GM23338 (cell line): ENCODE measurements at regions not wholly inside any gene's neighbourhood (a gene's known extent, or its start where the extent isn't known, plus 50 kb on each side); places are given as distances from the start of the nearest gene placed in this dataset.

Experiments
- ATAC-seq: fragments of 200-7000 bp; cut with Tn5 transposase; 3 replicates; pipeline ENCODE4 v1.9.1; 2020
- DNase-seq: peaks from one replicate; pipeline ENCODE4 v3.0.0-alpha.2; 2015; ENCODE audit warnings: low spot score
- H2AFZ ChIP-seq: fragments of 200-600 bp; sonication (generic); 2 replicates; pipeline ENCODE4 v1.8.0; 2016; ENCODE audit warnings: antibody characterized with exemption, mild to moderate bottlenecking, moderate library complexity
- H3F3A ChIP-seq: fragments of 200-600 bp; sonication (generic); replicated peaks from 2 replicates; pipeline ENCODE4 v1.8.0; 2017; ENCODE audit warnings: antibody characterized with exemption, mixed run types, low read depth
- H3K27ac ChIP-seq: fragments of 200-600 bp; sonication (generic); 2 replicates; pipeline ENCODE4 v1.6.1; 2016; ENCODE audit warnings: low read depth
- H3K27me3 ChIP-seq: fragments of 200-600 bp; sonication (generic); 2 replicates; pipeline ENCODE4 v1.8.0; 2016; ENCODE audit warnings: mild to moderate bottlenecking, mixed run types, moderate library complexity; ENCODE audit not compliant: insufficient read depth
- H3K36me3 ChIP-seq: fragments of 200-600 bp; sonication (generic); 2 replicates; pipeline ENCODE4 v1.8.0; 2016; ENCODE audit warnings: mild to moderate bottlenecking; ENCODE audit not compliant: insufficient read depth
- H3K4me1 ChIP-seq: fragments of 200-600 bp; sonication (generic); 2 replicates; pipeline ENCODE4 v1.8.0; 2016; ENCODE audit warnings: mild to moderate bottlenecking, moderate library complexity; ENCODE audit not compliant: insufficient read depth
- H3K4me2 ChIP-seq: fragments of 200-600 bp; sonication (generic); 2 replicates; pipeline ENCODE4 v1.7.1; 2017; ENCODE audit warnings: mixed run types
- H3K4me3 ChIP-seq: fragments of 200-600 bp; sonication (generic); 2 replicates; pipeline ENCODE4 v1.6.1; 2016; ENCODE audit warnings: mixed run types
- H3K79me2 ChIP-seq: fragments of 200-600 bp; sonication (generic); replicated peaks from 2 replicates; pipeline ENCODE4 v1.8.0; 2017; ENCODE audit warnings: mild to moderate bottlenecking; ENCODE audit not compliant: insufficient read depth
- H3K9me2 ChIP-seq: fragments of 200-600 bp; sonication (generic); 2 replicates; pipeline ENCODE4 v1.8.0; 2017; ENCODE audit not compliant: insufficient read depth
- H4K20me1 ChIP-seq: fragments of 200-600 bp; sonication (generic); replicated peaks from 2 replicates; pipeline ENCODE4 v1.8.0; 2017; ENCODE audit warnings: mild to moderate bottlenecking; ENCODE audit not compliant: insufficient read depth
- H3K27ac Mint-ChIP-seq: 2 replicates; pipeline ENCODE4 v1.8.0; 2020; ENCODE audit warnings: inconsistent platforms, mild to moderate bottlenecking, moderate library complexity, mixed read lengths
- H3K27me3 Mint-ChIP-seq: 3 replicates; pipeline ENCODE4 v1.8.0; 2022; ENCODE audit warnings: low read depth, mild to moderate bottlenecking, moderate library complexity, mixed read lengths, inconsistent platforms; ENCODE audit not compliant: insufficient read depth, poor library complexity
- H3K36me3 Mint-ChIP-seq: 3 replicates; pipeline ENCODE4 v1.8.0; 2021; ENCODE audit warnings: low read depth, mild to moderate bottlenecking, inconsistent platforms, moderate library complexity, mixed read lengths
- H3K4me1 Mint-ChIP-seq: 3 replicates; pipeline ENCODE4 v1.8.0; 2020; ENCODE audit warnings: mild to moderate bottlenecking, inconsistent platforms, mixed read lengths
- H3K4me3 Mint-ChIP-seq: 3 replicates; pipeline ENCODE4 v1.8.0; 2021; ENCODE audit warnings: moderate library complexity, mild to moderate bottlenecking, inconsistent platforms, mixed read lengths
- H3K9me3 Mint-ChIP-seq: 3 replicates; pipeline ENCODE4 v1.8.0; 2020; ENCODE audit warnings: moderate library complexity, mild to moderate bottlenecking, inconsistent platforms, mixed read lengths
- CREB1 ChIP-seq: fragments of 250-450 bp; sonication (Bioruptor Pico); IDR thresholded peaks from 2 replicates; pipeline ENCODE4 v1.5.0; 2020; ENCODE audit warnings: low read depth, mild to moderate bottlenecking, moderate library complexity
- EZH2 ChIP-seq: fragments of 200-600 bp; sonication (generic); IDR thresholded peaks from one replicate; pipeline ENCODE4 v1.8.0; 2017; ENCODE audit warnings: antibody characterized with exemption, mild to moderate bottlenecking, low read depth; ENCODE audit not compliant: unreplicated experiment
- EZH2phosphoT487 ChIP-seq: fragments of 200-600 bp; sonication (generic); IDR thresholded peaks from one replicate; pipeline ENCODE4 v1.8.1; 2018; ENCODE audit warnings: antibody characterized with exemption; ENCODE audit not compliant: unreplicated experiment
- JUNB ChIP-seq: IDR thresholded peaks from one replicate; pipeline ENCODE4 v1.6.1; 2016; ENCODE audit warnings: antibody characterized with exemption; ENCODE audit not compliant: unreplicated experiment
- NANOG ChIP-seq: IDR thresholded peaks from 2 replicates; pipeline ENCODE4 v1.6.1; 2016; ENCODE audit warnings: antibody characterized with exemption, borderline replicate concordance
- POLR2AphosphoS5 ChIP-seq: IDR thresholded peaks from 2 replicates; pipeline ENCODE4 v1.6.1; 2016; ENCODE audit warnings: antibody characterized with exemption, low read depth
- STAT1 ChIP-seq: IDR thresholded peaks from one replicate; pipeline ENCODE4 v1.6.1; 2016; ENCODE audit warnings: antibody characterized with exemption; ENCODE audit not compliant: unreplicated experiment
- ZNF114 ChIP-seq: fragments of 250-450 bp; sonication (Bioruptor Pico); IDR thresholded peaks from 2 replicates; pipeline ENCODE4 v1.5.0; 2020; ENCODE audit warnings: mild to moderate bottlenecking, moderate library complexity
- ZNF331 ChIP-seq: fragments of 250-450 bp; sonication (Bioruptor Pico); IDR thresholded peaks from 2 replicates; pipeline ENCODE4 v1.5.0; 2020; ENCODE audit warnings: low read depth, mild to moderate bottlenecking, moderate library complexity
- TF ChIP-seq, protein P1 (sequence below): fragments of 250-450 bp; sonication (Bioruptor Pico); IDR thresholded peaks from 2 replicates; pipeline ENCODE4 v1.5.0; 2020; ENCODE audit warnings: mild to moderate bottlenecking, moderate library complexity
- TF ChIP-seq, protein P2 (sequence below): IDR thresholded peaks from 2 replicates; pipeline ENCODE4 v1.6.1; 2016; ENCODE audit warnings: antibody characterized with exemption
- TF ChIP-seq, protein P3 (sequence below), 2 experiments: fragments of 200-600 bp in 1 of 2; sonication (generic) in 1 of 2; conservative IDR thresholded peaks; 2 replicates each; pipeline versions ENCODE4 v1.5.1 to v1.6.1; 2016 to 2017; ENCODE audit warnings: antibody characterized with exemption in 2 of 2, low read depth in 2 of 2, mild to moderate bottlenecking in 2 of 2, moderate library complexity in 1 of 2
- TF ChIP-seq, protein P4 (sequence below): IDR thresholded peaks from one replicate; pipeline ENCODE4 v1.6.1; 2018; ENCODE audit warnings: antibody characterized with exemption; ENCODE audit not compliant: unreplicated experiment

DNA sequence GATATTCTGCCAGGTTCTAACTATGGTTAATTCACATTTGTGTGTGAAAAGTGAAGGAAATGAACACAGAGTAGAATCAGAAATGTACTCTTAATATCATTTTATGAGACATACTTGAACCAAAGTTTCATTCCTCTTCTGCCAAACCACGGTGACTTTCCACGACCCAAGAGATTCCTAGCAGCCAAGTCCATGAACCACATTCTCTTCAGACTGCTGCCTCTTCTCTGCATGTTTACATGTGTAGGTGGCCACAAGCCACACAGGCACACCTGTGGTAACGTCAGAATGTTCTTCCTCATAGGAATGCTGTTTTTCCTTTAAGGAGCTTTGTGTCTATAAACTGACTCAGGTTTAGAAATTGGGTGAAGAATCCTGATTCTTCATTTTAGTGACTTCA lies 1411.2 kb downstream of the RAPGEF2 start:
- Mint-ChIP-seq H3K9me3 (peaks cover 4% of the 10 kb centered on the region; the same call in 1 of the 3 replicates), H3K27ac (no peak overlapping the region), H3K4me1 (no peaks in the 10 kb centered on the region)

More for the DNA sequence above, 1411.2 kb downstream of the RAPGEF2 start:
- Histone ChIP-seq H3K27ac (no peak overlapping the region), H3K27me3 (no peaks in the 10 kb centered on the region), H3K9me2 (no peaks in the 10 kb centered on the region), H3K4me2 (no peak overlapping the region), H3K36me3 (no peaks in the 10 kb centered on the region), H4K20me1 (no peaks in the 10 kb centered on the region), H2AFZ (no peak overlapping the region), H3K79me2 (no peaks in the 10 kb centered on the region), H3K4me3 (no peak overlapping the region), H3F3A (no peaks in the 10 kb centered on the region), H3K4me1 (no peaks in the 10 kb centered on the region)
- no peak for TF ChIP-seq ZNF331 (CRISPR knock-in tag)
- TF ChIP-seq NANOG: no peak
- TF ChIP-seq POLR2AphosphoS5: no peak
- TF ChIP-seq, protein P1, sequence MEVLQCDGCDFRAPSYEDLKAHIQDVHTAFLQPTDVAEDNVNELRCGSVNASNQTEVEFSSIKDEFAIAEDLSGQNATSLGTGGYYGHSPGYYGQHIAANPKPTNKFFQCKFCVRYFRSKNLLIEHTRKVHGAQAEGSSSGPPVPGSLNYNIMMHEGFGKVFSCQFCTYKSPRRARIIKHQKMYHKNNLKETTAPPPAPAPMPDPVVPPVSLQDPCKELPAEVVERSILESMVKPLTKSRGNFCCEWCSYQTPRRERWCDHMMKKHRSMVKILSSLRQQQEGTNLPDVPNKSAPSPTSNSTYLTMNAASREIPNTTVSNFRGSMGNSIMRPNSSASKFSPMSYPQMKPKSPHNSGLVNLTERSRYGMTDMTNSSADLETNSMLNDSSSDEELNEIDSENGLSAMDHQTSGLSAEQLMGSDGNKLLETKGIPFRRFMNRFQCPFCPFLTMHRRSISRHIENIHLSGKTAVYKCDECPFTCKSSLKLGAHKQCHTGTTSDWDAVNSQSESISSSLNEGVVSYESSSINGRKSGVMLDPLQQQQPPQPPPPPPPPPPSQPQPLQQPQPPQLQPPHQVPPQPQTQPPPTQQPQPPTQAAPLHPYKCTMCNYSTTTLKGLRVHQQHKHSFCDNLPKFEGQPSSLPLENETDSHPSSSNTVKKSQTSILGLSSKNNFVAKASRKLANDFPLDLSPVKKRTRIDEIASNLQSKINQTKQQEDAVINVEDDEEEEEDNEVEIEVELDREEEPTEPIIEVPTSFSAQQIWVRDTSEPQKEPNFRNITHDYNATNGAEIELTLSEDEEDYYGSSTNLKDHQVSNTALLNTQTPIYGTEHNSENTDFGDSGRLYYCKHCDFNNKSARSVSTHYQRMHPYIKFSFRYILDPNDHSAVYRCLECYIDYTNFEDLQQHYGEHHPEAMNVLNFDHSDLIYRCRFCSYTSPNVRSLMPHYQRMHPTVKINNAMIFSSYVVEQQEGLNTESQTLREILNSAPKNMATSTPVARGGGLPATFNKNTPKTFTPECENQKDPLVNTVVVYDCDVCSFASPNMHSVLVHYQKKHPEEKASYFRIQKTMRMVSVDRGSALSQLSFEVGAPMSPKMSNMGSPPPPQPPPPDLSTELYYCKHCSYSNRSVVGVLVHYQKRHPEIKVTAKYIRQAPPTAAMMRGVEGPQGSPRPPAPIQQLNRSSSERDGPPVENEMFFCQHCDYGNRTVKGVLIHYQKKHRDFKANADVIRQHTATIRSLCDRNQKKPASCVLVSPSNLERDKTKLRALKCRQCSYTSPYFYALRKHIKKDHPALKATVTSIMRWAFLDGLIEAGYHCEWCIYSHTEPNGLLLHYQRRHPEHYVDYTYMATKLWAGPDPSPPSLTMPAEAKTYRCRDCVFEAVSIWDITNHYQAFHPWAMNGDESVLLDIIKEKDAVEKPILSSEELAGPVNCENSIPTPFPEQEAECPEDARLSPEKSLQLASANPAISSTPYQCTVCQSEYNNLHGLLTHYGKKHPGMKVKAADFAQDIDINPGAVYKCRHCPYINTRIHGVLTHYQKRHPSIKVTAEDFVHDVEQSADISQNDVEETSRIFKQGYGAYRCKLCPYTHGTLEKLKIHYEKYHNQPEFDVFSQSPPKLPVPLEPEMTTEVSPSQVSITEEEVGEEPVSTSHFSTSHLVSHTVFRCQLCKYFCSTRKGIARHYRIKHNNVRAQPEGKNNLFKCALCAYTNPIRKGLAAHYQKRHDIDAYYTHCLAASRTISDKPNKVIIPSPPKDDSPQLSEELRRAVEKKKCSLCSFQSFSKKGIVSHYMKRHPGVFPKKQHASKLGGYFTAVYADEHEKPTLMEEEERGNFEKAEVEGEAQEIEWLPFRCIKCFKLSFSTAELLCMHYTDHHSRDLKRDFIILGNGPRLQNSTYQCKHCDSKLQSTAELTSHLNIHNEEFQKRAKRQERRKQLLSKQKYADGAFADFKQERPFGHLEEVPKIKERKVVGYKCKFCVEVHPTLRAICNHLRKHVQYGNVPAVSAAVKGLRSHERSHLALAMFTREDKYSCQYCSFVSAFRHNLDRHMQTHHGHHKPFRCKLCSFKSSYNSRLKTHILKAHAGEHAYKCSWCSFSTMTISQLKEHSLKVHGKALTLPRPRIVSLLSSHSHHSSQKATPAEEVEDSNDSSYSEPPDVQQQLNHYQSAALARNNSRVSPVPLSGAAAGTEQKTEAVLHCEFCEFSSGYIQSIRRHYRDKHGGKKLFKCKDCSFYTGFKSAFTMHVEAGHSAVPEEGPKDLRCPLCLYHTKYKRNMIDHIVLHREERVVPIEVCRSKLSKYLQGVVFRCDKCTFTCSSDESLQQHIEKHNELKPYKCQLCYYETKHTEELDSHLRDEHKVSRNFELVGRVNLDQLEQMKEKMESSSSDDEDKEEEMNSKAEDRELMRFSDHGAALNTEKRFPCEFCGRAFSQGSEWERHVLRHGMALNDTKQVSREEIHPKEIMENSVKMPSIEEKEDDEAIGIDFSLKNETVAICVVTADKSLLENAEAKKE: no peak
- TF ChIP-seq ZNF114 (CRISPR knock-in tag): no peak
- TF ChIP-seq EZH2: no peak
- no peak for TF ChIP-seq JUNB
- no peak for TF ChIP-seq STAT1
- TF ChIP-seq, protein P2, sequence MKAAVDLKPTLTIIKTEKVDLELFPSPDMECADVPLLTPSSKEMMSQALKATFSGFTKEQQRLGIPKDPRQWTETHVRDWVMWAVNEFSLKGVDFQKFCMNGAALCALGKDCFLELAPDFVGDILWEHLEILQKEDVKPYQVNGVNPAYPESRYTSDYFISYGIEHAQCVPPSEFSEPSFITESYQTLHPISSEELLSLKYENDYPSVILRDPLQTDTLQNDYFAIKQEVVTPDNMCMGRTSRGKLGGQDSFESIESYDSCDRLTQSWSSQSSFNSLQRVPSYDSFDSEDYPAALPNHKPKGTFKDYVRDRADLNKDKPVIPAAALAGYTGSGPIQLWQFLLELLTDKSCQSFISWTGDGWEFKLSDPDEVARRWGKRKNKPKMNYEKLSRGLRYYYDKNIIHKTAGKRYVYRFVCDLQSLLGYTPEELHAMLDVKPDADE: no peak
- no peak for TF ChIP-seq CREB1 (CRISPR knock-in tag)
- TF ChIP-seq EZH2phosphoT487: no peak
- TF ChIP-seq, protein P3, sequence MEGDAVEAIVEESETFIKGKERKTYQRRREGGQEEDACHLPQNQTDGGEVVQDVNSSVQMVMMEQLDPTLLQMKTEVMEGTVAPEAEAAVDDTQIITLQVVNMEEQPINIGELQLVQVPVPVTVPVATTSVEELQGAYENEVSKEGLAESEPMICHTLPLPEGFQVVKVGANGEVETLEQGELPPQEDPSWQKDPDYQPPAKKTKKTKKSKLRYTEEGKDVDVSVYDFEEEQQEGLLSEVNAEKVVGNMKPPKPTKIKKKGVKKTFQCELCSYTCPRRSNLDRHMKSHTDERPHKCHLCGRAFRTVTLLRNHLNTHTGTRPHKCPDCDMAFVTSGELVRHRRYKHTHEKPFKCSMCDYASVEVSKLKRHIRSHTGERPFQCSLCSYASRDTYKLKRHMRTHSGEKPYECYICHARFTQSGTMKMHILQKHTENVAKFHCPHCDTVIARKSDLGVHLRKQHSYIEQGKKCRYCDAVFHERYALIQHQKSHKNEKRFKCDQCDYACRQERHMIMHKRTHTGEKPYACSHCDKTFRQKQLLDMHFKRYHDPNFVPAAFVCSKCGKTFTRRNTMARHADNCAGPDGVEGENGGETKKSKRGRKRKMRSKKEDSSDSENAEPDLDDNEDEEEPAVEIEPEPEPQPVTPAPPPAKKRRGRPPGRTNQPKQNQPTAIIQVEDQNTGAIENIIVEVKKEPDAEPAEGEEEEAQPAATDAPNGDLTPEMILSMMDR (conservative IDR thresholded peaks at IDR 0.05; ENCODE audit: low read depth in 2 of 2): no peak
- TF ChIP-seq, protein P4, sequence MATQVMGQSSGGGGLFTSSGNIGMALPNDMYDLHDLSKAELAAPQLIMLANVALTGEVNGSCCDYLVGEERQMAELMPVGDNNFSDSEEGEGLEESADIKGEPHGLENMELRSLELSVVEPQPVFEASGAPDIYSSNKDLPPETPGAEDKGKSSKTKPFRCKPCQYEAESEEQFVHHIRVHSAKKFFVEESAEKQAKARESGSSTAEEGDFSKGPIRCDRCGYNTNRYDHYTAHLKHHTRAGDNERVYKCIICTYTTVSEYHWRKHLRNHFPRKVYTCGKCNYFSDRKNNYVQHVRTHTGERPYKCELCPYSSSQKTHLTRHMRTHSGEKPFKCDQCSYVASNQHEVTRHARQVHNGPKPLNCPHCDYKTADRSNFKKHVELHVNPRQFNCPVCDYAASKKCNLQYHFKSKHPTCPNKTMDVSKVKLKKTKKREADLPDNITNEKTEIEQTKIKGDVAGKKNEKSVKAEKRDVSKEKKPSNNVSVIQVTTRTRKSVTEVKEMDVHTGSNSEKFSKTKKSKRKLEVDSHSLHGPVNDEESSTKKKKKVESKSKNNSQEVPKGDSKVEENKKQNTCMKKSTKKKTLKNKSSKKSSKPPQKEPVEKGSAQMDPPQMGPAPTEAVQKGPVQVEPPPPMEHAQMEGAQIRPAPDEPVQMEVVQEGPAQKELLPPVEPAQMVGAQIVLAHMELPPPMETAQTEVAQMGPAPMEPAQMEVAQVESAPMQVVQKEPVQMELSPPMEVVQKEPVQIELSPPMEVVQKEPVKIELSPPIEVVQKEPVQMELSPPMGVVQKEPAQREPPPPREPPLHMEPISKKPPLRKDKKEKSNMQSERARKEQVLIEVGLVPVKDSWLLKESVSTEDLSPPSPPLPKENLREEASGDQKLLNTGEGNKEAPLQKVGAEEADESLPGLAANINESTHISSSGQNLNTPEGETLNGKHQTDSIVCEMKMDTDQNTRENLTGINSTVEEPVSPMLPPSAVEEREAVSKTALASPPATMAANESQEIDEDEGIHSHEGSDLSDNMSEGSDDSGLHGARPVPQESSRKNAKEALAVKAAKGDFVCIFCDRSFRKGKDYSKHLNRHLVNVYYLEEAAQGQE: no peak
- ATAC-seq (no peak), DNase-seq (no peak)
- H3K27me3 Mint-ChIP-seq: no peaks in the 10 kb centered on the region
- H3K4me3 Mint-ChIP-seq: no peak overlapping the region
- H3K36me3 Mint-ChIP-seq: no peaks in the 10 kb centered on the region; the same call in 1 of the 3 replicates
